GM12892 (cell line): ENCODE measurements at regions not wholly inside any gene's neighbourhood (a gene's known extent, or its start where the extent isn't known, plus 50 kb on each side); places are given as distances from the start of the nearest gene placed in this dataset.

Experiments
- DNase-seq: peaks from one replicate; pipeline ENCODE4 v3.0.0; 2011; ENCODE audit not compliant: insufficient read length
- FAIRE-seq: peaks from 2 replicates; lab custom pipeline; 2011; peaks lifted over from hg19 to GRCh38; lab: Jason Lieb, UNC
- POLR2A ChIP-seq: IDR thresholded peaks from 2 replicates; pipeline ENCODE4 v1.6.1; 2011; ENCODE audit warnings: low read depth, low read length, control low read depth
- POLR2AphosphoS5 ChIP-seq: IDR thresholded peaks from 2 replicates; pipeline ENCODE4 v1.6.1; 2011; ENCODE audit warnings: low read depth, low read length, control low read depth
- TAF1 ChIP-seq: IDR thresholded peaks from 2 replicates; pipeline ENCODE4 v1.6.1; 2011; ENCODE audit warnings: low read depth, mild to moderate bottlenecking, control low read depth, low read length, borderline replicate concordance

- TF ChIP-seq POLR2A (no peak), TAF1 (no peak), POLR2AphosphoS5 (no peak)
- DNase-seq = no peak
- no peak for FAIRE-seq
Observed at GRCh38 chr4:151921386-151921785, 160.6 kb upstream of the GATB start.

GRCh38 chr4:151917145-151917734 is 156.4 kb upstream of the GATB start:
- no peak for FAIRE-seq
- no peak for TF ChIP-seq POLR2A
- TF ChIP-seq TAF1 = no peak
- no peak for TF ChIP-seq POLR2AphosphoS5
- DNase-seq = no peak

- TF ChIP-seq POLR2AphosphoS5 (no peak), TAF1 (no peak), POLR2A (no peak)
- FAIRE-seq (no peak), DNase-seq (no peak)
Observed at GRCh38 chr4:151912632-151913031, 151.8 kb upstream of the GATB start.

- DNase-seq = no peak
- FAIRE-seq = no peak
- TF ChIP-seq POLR2AphosphoS5 (no peak), TAF1 (no peak), POLR2A (no peak)
Observed at GRCh38 chr4:151911970-151912369, 151.2 kb upstream of the GATB start.

- FAIRE-seq = peak; percentile 54
- no peak for DNase-seq
- TF ChIP-seq POLR2A = no peak
- no peak for TF ChIP-seq TAF1
- no peak for TF ChIP-seq POLR2AphosphoS5
Observed at GRCh38 chr4:151908734-151909497, 148.1 kb upstream of the GATB start.

DNA sequence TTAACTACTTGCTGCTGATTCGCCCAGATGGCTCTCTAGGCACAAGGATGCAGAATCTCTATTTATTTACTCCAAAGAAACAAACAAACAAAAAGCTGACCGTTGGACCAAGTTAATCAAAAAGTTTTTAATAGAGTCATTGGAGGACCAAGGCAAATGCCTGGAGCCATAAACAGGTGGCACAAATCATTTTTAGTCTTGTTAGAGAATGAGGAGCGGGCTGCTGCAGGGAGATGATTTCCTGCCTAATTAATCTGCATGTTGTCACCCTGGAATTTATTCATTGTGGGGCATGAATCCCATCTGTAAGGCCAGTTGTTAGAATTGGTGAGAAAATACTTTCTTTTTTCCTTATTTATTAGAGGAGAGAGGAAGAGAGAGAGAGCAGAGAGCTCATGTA is 147.4 kb upstream of the GATB start:
- TF ChIP-seq TAF1 (no peak), POLR2A (no peak), POLR2AphosphoS5 (no peak)
- FAIRE-seq (no peak), DNase-seq (no peak)

DNA sequence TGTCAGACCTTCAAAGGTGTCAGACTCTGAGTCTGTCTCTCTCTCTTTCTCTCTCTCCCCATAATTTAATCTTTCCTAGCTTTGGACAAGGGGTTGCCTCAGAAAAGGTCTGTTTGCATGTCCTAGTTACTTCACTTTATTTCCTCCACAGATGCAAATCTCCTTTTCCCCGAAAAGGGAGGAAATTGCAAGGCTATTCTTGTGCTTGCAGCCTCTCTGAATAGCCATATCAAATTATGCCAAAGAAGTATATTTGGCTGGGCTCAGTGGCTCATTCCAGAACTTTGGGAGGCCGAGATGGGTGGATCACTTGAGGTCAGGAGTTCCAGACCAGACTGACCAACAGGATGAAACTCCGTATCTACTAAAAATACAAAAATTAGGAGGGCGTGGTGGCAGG is 145.6 kb upstream of the GATB start:
- DNase-seq (no peak), FAIRE-seq (no peak)
- TF ChIP-seq POLR2A = no peak
- no peak for TF ChIP-seq POLR2AphosphoS5
- TF ChIP-seq TAF1 = no peak

DNA sequence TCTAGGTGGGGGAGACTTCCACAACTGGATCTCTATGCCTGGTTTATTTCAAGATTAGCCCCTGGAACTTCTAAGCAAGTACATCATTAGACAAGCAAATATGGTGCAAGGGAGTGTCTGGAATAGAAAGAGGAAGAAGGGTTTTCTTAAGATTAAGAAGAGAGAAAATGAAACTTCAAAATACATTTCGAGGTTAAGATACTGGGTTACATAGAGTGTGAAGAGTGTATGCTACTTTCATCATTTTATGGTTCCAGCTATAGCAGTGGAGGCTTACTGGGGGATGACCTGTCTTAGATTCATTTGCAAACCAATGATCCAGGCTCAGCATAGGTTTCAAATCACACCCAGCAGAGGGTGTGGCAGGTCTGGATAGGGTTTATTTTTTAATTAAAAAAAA is 144.4 kb upstream of the GATB start:
- peak; percentile 95 for FAIRE-seq
- no peak for DNase-seq
- TF ChIP-seq TAF1 (no peak), POLR2A (no peak), POLR2AphosphoS5 (no peak)

GRCh38 chr4:151901631-151902030 is 140.8 kb upstream of the GATB start:
- no peak for TF ChIP-seq POLR2AphosphoS5
- no peak for FAIRE-seq
- no peak for DNase-seq

DNA sequence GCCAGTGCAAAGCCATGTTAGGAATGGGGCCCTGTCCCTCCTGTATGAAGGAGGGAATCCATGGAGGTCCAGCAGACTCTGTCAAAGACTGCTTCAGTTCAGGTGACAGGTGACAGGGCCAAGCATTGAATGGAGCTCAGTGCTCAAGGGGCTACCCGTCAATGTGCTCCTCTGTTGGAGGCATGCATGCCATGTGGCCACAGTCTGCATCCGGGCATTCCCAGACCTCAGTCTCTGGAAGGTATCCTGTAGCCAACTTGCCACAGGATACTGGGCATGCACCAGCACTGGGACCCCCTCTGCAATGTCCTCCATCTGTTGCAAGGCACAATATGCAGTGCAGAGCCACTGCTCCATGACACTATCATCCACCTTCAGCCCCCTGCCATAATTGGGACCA is 136.1 kb upstream of the GATB start:
- TF ChIP-seq TAF1 (no peak), POLR2A (no peak), POLR2AphosphoS5 (no peak)
- FAIRE-seq (no peak), DNase-seq (no peak)

GRCh38 chr4:151895671-151896070 is 134.9 kb upstream of the GATB start:
- TF ChIP-seq POLR2AphosphoS5 = no peak
- no peak for TF ChIP-seq POLR2A
- no peak for TF ChIP-seq TAF1
- DNase-seq (no peak), FAIRE-seq (no peak)

DNA sequence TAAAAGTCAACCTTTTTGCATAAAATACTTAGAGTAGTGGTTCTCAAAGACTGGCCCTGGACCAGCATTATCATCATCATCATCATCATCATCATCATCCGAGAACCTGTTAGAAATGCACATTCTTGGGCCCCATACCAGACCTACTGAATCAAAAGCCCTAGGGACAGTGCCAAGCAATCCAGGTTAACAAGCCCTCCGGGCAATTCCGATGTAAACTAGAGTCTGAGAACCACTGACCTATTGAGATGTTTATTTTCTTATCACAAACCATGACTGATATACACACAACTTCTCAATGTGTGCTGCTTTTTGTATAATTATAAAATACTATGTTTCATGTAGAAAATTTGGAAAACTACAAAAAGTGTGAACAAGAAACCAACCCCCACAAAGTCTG is 133.4 kb upstream of the GATB start:
- DNase-seq (no peak), FAIRE-seq (no peak)
- TF ChIP-seq POLR2AphosphoS5 (no peak), POLR2A (no peak), TAF1 (no peak)

DNA sequence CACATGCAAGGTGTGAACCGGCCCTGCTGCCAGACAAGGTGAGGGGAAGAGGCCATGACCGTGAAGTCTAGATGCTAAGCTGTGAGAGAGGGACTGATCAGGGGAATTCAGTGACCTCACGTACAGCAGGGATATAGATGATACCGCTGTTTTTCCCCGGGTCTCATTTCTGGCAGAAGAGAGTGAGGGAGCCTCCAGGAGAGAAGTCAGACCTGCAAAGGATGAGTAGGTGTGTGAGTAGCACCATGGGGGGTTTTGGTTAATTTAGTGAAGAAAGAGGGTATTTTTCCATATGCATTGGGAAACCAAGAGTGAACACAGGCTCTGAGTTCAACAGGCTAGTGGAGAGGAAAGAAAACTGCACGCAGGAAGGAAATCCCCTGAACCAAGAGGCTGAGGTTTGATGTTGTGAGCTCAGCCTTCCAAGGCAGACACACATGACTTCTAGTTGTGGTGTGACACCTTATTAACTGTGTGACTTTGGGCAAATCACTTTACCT is 127.6 kb upstream of the GATB start:
- FAIRE-seq (peak; percentile 93), DNase-seq (no peak)
- TF ChIP-seq TAF1 = no peak
- no peak for TF ChIP-seq POLR2A
- TF ChIP-seq POLR2AphosphoS5 = no peak
